ENCODE measurements at regions not wholly inside any gene's neighbourhood (a gene's known extent, or its start where the extent isn't known, plus 50 kb on each side); places are given as distances from the start of the nearest gene placed in this dataset.

DNA sequence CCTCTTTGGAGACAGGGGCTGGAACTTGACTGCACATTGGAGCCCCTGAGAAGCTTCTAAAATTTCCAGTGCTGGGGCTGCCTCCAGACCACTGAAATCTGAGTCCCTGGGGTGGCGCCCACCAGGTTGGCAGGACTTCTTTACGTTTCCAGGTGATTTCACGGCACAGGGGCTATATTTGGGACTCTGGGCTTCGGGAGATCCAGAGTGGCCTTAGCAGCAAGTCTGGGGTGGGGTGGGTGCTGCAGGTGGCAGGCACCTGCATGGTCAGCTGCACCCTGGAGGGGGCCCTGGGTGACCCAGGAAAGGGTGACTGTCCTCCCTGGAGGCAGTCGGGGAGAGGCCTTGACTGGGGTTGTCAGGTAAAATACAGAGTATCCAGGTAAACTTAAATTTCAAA, 135.5 kb upstream of the PHACTR3 start:
- TF ChIP-seq, protein P1, sequence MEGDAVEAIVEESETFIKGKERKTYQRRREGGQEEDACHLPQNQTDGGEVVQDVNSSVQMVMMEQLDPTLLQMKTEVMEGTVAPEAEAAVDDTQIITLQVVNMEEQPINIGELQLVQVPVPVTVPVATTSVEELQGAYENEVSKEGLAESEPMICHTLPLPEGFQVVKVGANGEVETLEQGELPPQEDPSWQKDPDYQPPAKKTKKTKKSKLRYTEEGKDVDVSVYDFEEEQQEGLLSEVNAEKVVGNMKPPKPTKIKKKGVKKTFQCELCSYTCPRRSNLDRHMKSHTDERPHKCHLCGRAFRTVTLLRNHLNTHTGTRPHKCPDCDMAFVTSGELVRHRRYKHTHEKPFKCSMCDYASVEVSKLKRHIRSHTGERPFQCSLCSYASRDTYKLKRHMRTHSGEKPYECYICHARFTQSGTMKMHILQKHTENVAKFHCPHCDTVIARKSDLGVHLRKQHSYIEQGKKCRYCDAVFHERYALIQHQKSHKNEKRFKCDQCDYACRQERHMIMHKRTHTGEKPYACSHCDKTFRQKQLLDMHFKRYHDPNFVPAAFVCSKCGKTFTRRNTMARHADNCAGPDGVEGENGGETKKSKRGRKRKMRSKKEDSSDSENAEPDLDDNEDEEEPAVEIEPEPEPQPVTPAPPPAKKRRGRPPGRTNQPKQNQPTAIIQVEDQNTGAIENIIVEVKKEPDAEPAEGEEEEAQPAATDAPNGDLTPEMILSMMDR (IDR thresholded peaks at IDR 0.05; ENCODE audit: insufficient read depth, low read length, poor library complexity, severe bottlenecking): no peak
- TF ChIP-seq EZH2phosphoT487 (conservative IDR thresholded peaks at IDR 0.05; ENCODE audit: low read length): no peak

All from SU-DHL-6 (cell line).